NCI-H1417 (cell line): ENCODE measurements at regions not wholly inside any gene's neighbourhood (a gene's known extent, or its start where the extent isn't known, plus 50 kb on each side); places are given as distances from the start of the nearest gene placed in this dataset.

Experiments
- DNase-seq, 3 experiments: peaks; one replicate each; lab custom pipeline; 2025; lab: John Stamatoyannopoulos, UW

GRCh38 chr13:107864543-107865317 lies 350.6 kb downstream of the LIG4 start:
- peak; percentile 71 to 95 (median 86) for DNase-seq

GRCh38 chr13:107860284-107860683 lies 355.1 kb downstream of the LIG4 start:
- DNase-seq, result no peak

- DNase-seq, result no peak
Measured at GRCh38 chr13:107854880-107855279, 360.5 kb downstream of the LIG4 start.

- DNase-seq, result peak in 1 of 3 experiments; percentile 42
Measured at GRCh38 chr13:107852072-107852471, 363.3 kb downstream of the LIG4 start.

GRCh38 chr13:107851670-107852069 lies 363.7 kb downstream of the LIG4 start:
- DNase-seq, result no peak

GRCh38 chr13:107847406-107847805 lies 367.9 kb downstream of the LIG4 start:
- peak; percentile 19 to 66 (median 52) for DNase-seq

- no peak for DNase-seq
Measured at GRCh38 chr13:107846642-107847041, 368.7 kb downstream of the LIG4 start.

GRCh38 chr13:107845911-107846310 lies 369.4 kb downstream of the LIG4 start:
- DNase-seq, result peak in 1 of 3 experiments; percentile 71

GRCh38 chr13:107843681-107844080 lies 371.7 kb downstream of the LIG4 start:
- DNase-seq, result no peak

- DNase-seq, result peak in 1 of 3 experiments; percentile 33
Measured at GRCh38 chr13:107843281-107843680, 372.1 kb downstream of the LIG4 start.

- no peak for DNase-seq
Measured at GRCh38 chr13:107842562-107843180, 372.7 kb downstream of the LIG4 start.

- DNase-seq, result peak; percentile 84 to 97 (median 97)
Measured at GRCh38 chr13:107838588-107839161, 376.7 kb downstream of the LIG4 start.

GRCh38 chr13:107836685-107837084 lies 378.7 kb downstream of the LIG4 start:
- peak in 2 of 3 experiments; percentile 51 to 68 for DNase-seq

GRCh38 chr13:107835339-107836018 lies 379.9 kb downstream of the LIG4 start:
- peak in 1 of 3 experiments; percentile 35 for DNase-seq

GRCh38 chr13:107834717-107835116 lies 380.6 kb downstream of the LIG4 start:
- DNase-seq, result peak in 1 of 3 experiments; percentile 56

- peak; percentile 16 to 46 (median 30) for DNase-seq
Measured at GRCh38 chr13:107834281-107834680, 381.1 kb downstream of the LIG4 start.

GRCh38 chr13:107832500-107833100 lies 382.7 kb downstream of the LIG4 start:
- DNase-seq, result peak in 1 of 3 experiments; percentile 41

GRCh38 chr13:107830804-107831203 lies 384.5 kb downstream of the LIG4 start:
- peak in 1 of 3 experiments; percentile 30 for DNase-seq

- no peak for DNase-seq
Measured at GRCh38 chr13:107827840-107828549, 387.3 kb downstream of the LIG4 start.

- peak; percentile 81 to 98 (median 94) for DNase-seq
Measured at GRCh38 chr13:107824635-107825034, 390.7 kb downstream of the LIG4 start.

GRCh38 chr13:107822006-107822405 lies 393.3 kb downstream of the LIG4 start:
- no peak for DNase-seq
